ENCODE measurements at regions not wholly inside any gene's neighbourhood (a gene's known extent, or its start where the extent isn't known, plus 50 kb on each side); places are given as distances from the start of the nearest gene placed in this dataset.

GRCh38 chr3:107100137-107100536 lies 277.1 kb upstream of the CCDC54 start:
- Histone ChIP-seq H3K27ac (no peak overlapping the region), H3K27me3 (no peaks in the 10 kb centered on the region), H3K36me3 (no peaks in the 10 kb centered on the region), H3K4me3 (no peak overlapping the region), H3K4me1 (no peaks in the 10 kb centered on the region), H3K9me3 (no peaks in the 10 kb centered on the region)
- DNase-seq (no peak), ATAC-seq (no peak)
- intact Hi-C loops (cut with DNase I; ENCODE audit: low total_unique reads) (no loop called here), in situ Hi-C loops (cut with MboI; ENCODE audit: low sequenced_read_pairs in 4 of 4) (no loop called here)
- TF ChIP-seq, protein P1, sequence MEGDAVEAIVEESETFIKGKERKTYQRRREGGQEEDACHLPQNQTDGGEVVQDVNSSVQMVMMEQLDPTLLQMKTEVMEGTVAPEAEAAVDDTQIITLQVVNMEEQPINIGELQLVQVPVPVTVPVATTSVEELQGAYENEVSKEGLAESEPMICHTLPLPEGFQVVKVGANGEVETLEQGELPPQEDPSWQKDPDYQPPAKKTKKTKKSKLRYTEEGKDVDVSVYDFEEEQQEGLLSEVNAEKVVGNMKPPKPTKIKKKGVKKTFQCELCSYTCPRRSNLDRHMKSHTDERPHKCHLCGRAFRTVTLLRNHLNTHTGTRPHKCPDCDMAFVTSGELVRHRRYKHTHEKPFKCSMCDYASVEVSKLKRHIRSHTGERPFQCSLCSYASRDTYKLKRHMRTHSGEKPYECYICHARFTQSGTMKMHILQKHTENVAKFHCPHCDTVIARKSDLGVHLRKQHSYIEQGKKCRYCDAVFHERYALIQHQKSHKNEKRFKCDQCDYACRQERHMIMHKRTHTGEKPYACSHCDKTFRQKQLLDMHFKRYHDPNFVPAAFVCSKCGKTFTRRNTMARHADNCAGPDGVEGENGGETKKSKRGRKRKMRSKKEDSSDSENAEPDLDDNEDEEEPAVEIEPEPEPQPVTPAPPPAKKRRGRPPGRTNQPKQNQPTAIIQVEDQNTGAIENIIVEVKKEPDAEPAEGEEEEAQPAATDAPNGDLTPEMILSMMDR (IDR thresholded peaks at IDR 0.05 in 4 of 5, conservative IDR thresholded peaks at IDR 0.05 in 1 of 5) = no peak

- H3K4me1 ChIP-seq = no peaks in the 10 kb centered on the region
- in situ Hi-C loops (cut with MboI; ENCODE audit: low sequenced_read_pairs in 4 of 4) = no loop called here
- intact Hi-C loops (cut with DNase I; ENCODE audit: low total_unique reads) = no loop called here
- no peaks in the 10 kb centered on the region for H3K36me3 ChIP-seq
- no peaks in the 10 kb centered on the region for H3K27me3 ChIP-seq
- ATAC-seq (no peak), DNase-seq (no peak)
- TF ChIP-seq POLR2A (IDR thresholded peaks at IDR 0.05) = no peak
- TF ChIP-seq, protein P1 (IDR thresholded peaks at IDR 0.05 in 4 of 5, conservative IDR thresholded peaks at IDR 0.05 in 1 of 5) = no peak
- H3K4me3 ChIP-seq = no peak overlapping the region
- H3K9me3 ChIP-seq = no peaks in the 10 kb centered on the region
- no peak overlapping the region for H3K27ac ChIP-seq
Observed at GRCh38 chr3:107100573-107100972, 276.7 kb upstream of the CCDC54 start.

GRCh38 chr3:107103786-107104185 lies 273.5 kb upstream of the CCDC54 start:
- Histone ChIP-seq H3K36me3 (no peaks in the 10 kb centered on the region), H3K4me3 (no peak overlapping the region), H3K4me1 (no peaks in the 10 kb centered on the region), H3K9me3 (no peaks in the 10 kb centered on the region), H3K27me3 (no peaks in the 10 kb centered on the region), H3K27ac (no peak overlapping the region)
- in situ Hi-C loops (cut with MboI; ENCODE audit: low sequenced_read_pairs in 4 of 4) (no loop called here), intact Hi-C loops (cut with DNase I; ENCODE audit: low total_unique reads) (no loop called here)
- no peak for TF ChIP-seq POLR2A (IDR thresholded peaks at IDR 0.05)
- TF ChIP-seq, protein P1 (IDR thresholded peaks at IDR 0.05 in 4 of 5, conservative IDR thresholded peaks at IDR 0.05 in 1 of 5) = no peak
- DNase-seq (no peak), ATAC-seq (no peak)

DNA sequence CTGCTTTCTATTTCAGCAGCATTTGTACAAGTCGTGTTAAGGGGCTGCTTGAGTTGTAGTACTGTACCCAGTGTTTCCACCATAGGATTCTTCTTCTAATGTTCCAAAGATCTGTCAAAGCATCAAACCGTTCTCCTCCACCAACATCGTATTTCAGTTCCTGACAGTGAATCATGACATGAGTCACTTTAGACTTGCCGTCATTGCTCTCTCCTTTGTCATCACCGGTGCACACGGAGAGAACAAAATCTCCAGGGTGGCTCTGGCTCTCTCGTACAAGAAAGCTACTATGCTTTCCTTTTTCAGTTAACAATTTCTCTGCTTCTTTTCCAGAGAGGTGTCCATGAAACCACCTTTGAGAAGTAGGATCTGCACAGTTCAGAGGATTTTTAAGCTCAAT lies 270.9 kb upstream of the CCDC54 start:
- intact Hi-C loops (cut with DNase I; ENCODE audit: low total_unique reads) = no loop called here
- H3K9me3 ChIP-seq = no peaks in the 10 kb centered on the region
- H3K36me3 ChIP-seq = no peaks in the 10 kb centered on the region
- DNase-seq = no peak
- no peak for ATAC-seq
- no peak overlapping the region for H3K27ac ChIP-seq
- no peaks in the 10 kb centered on the region for H3K4me1 ChIP-seq
- TF ChIP-seq, protein P1 (IDR thresholded peaks at IDR 0.05 in 4 of 5, conservative IDR thresholded peaks at IDR 0.05 in 1 of 5) = no peak
- TF ChIP-seq POLR2A (IDR thresholded peaks at IDR 0.05) = no peak
- in situ Hi-C loops (cut with MboI; ENCODE audit: low sequenced_read_pairs in 4 of 4) = no loop called here
- H3K27me3 ChIP-seq = no peaks in the 10 kb centered on the region
- H3K4me3 ChIP-seq = no peak overlapping the region

DNA sequence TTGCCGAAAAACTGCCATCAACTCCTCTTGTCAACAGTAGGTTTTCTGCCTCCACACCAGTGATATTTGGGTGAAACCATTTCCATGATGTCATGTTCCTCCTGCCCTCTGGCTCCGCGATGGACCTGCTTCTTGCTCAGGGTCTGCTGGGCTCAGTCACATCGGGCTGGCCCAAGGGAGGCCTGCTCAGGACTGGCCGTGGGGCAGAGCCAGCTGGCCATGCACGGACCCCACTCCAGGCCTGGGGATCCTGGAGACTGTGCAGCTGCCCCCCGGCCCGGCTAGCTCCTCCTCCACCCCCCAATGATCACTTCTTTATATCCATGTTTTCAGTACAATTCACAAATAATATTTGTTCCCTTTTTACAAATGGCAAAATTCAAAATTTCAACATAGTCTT lies 270.3 kb upstream of the CCDC54 start:
- Histone ChIP-seq H3K36me3 (no peaks in the 10 kb centered on the region), H3K9me3 (no peaks in the 10 kb centered on the region), H3K4me3 (no peak overlapping the region), H3K27me3 (no peaks in the 10 kb centered on the region), H3K27ac (no peak overlapping the region), H3K4me1 (no peaks in the 10 kb centered on the region)
- TF ChIP-seq, protein P1 (IDR thresholded peaks at IDR 0.05 in 4 of 5, conservative IDR thresholded peaks at IDR 0.05 in 1 of 5) = no peak
- TF ChIP-seq POLR2A (IDR thresholded peaks at IDR 0.05) = no peak
- DNase-seq = no peak
- ATAC-seq = no peak
- in situ Hi-C loops (cut with MboI; ENCODE audit: low sequenced_read_pairs in 4 of 4) = no loop called here
- intact Hi-C loops (cut with DNase I; ENCODE audit: low total_unique reads) = no loop called here
